Heart left ventricle (tissue), 13 donors: ENCODE measurements at regions not wholly inside any gene's neighbourhood (a gene's known extent, or its start where the extent isn't known, plus 50 kb on each side); places are given as distances from the start of the nearest gene placed in this dataset.

Source experiments
- CTCF ChIP-seq, 12 donors: fragments of 200-600 bp; sonication (generic) in 4 of 12; IDR thresholded peaks; one replicate each; pipeline versions ENCODE4 v1.5.0 to v1.8.0; 2018 to 2022; ENCODE audit warnings: antibody characterized with exemption in 12 of 12, mild to moderate bottlenecking in 5 of 12
- POLR2A ChIP-seq, 2 donors: fragments of 450-650 bp; IDR thresholded peaks; one replicate each; pipeline ENCODE4 v1.6.1; 2017; ENCODE audit warnings: antibody characterized with exemption in 2 of 2, mild to moderate bottlenecking in 2 of 2, moderate library complexity in 2 of 2
- donor health status: ischemic (EF 13 %, LVEDD 7.1; RV severe dilation, severe dysfunction).
- donor health status: DM: no; HTN: yes; CAD: no.
- donor health status: DM: no; HTN: no; CAD: no.
- donor health status: ischemic (EF 25% LVEDD 6.9; RV normal size, moderate dysfunction).
- donor health status: ischemic (EF 25% LVEDD 5.7; RV mildly dilated, moderate dysfunction).
- donor health status: ischemic (EF 35%, LVEDD 5.7; RV mildly dilated, moderate dysfunction).
- donor health status: nonischemic (EF 11% LVEDD 7.7; RV severe dilation, severe dysfunction).
- donor health status: DM: yes; HTN: yes; CAD: no.
- donor health status: PGD.
- donor health status: ischemic (EF 29% LVEDD 5.4; RV normal size, mild dysfunction).
- donor health status: nonischemic (EF 23%, LVEDD 6.1; RV moderate dilation, normal function).

GRCh38 chr12:105761075-105761474 is 377.7 kb downstream of the NUAK1 start:
- TF ChIP-seq CTCF (IDR thresholded peaks at IDR 0.05) = no peak
- TF ChIP-seq POLR2A (IDR thresholded peaks at IDR 0.05) = no peak
